ENCODE measurements at regions not wholly inside any gene's neighbourhood (a gene's known extent, or its start where the extent isn't known, plus 50 kb on each side); places are given as distances from the start of the nearest gene placed in this dataset.

DNA sequence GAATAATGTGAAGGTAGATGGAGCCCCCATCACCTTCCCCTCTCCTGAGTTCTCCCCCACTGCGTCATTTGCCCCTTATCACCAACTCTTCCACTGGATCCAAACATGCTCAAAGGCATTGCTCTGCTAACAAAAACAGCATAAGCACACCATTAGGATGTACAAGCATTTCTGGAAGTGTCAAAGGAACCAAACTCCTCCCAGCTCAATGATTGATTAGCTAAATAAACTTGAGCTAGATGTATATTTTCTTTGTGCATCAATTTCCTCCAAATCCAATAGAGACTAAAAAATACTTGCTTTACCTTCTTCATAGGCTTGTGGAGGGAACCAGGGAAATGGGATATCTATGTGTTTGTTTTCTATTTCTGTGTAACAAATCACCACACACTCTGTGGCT lies 248.4 kb upstream of the JARID2 start:
- Mint-ChIP-seq H3K9me3 (no peaks in the 10 kb centered on the region), H3K36me3 (peaks cover 4% of the 10 kb centered on the region; the same call in 1 of the 2 replicates), H3K27me3 (ENCODE audit: low read depth) (no peaks in the 10 kb centered on the region), H3K27ac (no peak overlapping the region), H3K4me1 (peaks cover 7% of the 10 kb centered on the region), H3K4me3 (no peak overlapping the region)
- DNase-seq (ENCODE audit: low spot score), result no peak
- ATAC-seq, result no peak
- ChIA-PET POLR2A (interaction anchor here (0.6 kb wide), 1 partner anchor 181 kb away, joined by 4 read pairs; no protein-coding TSS in a partner anchor), CTCF (no interaction called here)
- TF ChIP-seq EMX1 (CRISPR knock-in tag; IDR thresholded peaks at IDR 0.05) (no peak), OVOL2 (CRISPR knock-in tag; IDR thresholded peaks at IDR 0.05; ENCODE audit: borderline replicate concordance) (no peak), NR1H2 (CRISPR knock-in tag; IDR thresholded peaks at IDR 0.05) (no peak), ZNF423 (CRISPR knock-in tag; IDR thresholded peaks at IDR 0.05) (no peak), SOX15 (CRISPR knock-in tag; IDR thresholded peaks at IDR 0.05) (no peak), ZNF138 (CRISPR knock-in tag; conservative IDR thresholded peaks at IDR 0.05) (no peak), ZNF317 (CRISPR knock-in tag; IDR thresholded peaks at IDR 0.05; ENCODE audit: borderline replicate concordance, low read depth) (no peak), ZNF263 (CRISPR knock-in tag; IDR thresholded peaks at IDR 0.05; ENCODE audit: low read depth) (no peak), TCF7 (CRISPR knock-in tag; IDR thresholded peaks at IDR 0.05; ENCODE audit: low read depth) (no peak), ESRRA (CRISPR knock-in tag; IDR thresholded peaks at IDR 0.05; ENCODE audit: borderline replicate concordance) (no peak), GTF2I (CRISPR knock-in tag; conservative IDR thresholded peaks at IDR 0.05) (no peak), GABPB1 (CRISPR knock-in tag; IDR thresholded peaks at IDR 0.05) (no peak), SMAD3 (CRISPR knock-in tag; IDR thresholded peaks at IDR 0.05; ENCODE audit: borderline replicate concordance) (no peak)
- TF ChIP-seq, protein P1, sequence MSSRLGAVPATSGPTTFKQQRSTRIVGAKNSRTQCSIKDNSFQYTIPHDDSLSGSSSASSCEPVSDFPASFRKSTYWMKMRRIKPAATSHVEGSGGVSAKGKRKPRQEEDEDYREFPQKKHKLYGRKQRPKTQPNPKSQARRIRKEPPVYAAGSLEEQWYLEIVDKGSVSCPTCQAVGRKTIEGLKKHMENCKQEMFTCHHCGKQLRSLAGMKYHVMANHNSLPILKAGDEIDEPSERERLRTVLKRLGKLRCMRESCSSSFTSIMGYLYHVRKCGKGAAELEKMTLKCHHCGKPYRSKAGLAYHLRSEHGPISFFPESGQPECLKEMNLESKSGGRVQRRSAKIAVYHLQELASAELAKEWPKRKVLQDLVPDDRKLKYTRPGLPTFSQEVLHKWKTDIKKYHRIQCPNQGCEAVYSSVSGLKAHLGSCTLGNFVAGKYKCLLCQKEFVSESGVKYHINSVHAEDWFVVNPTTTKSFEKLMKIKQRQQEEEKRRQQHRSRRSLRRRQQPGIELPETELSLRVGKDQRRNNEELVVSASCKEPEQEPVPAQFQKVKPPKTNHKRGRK (CRISPR knock-in tag; IDR thresholded peaks at IDR 0.05; ENCODE audit: borderline replicate concordance), result no peak
- TF ChIP-seq, protein P2, sequence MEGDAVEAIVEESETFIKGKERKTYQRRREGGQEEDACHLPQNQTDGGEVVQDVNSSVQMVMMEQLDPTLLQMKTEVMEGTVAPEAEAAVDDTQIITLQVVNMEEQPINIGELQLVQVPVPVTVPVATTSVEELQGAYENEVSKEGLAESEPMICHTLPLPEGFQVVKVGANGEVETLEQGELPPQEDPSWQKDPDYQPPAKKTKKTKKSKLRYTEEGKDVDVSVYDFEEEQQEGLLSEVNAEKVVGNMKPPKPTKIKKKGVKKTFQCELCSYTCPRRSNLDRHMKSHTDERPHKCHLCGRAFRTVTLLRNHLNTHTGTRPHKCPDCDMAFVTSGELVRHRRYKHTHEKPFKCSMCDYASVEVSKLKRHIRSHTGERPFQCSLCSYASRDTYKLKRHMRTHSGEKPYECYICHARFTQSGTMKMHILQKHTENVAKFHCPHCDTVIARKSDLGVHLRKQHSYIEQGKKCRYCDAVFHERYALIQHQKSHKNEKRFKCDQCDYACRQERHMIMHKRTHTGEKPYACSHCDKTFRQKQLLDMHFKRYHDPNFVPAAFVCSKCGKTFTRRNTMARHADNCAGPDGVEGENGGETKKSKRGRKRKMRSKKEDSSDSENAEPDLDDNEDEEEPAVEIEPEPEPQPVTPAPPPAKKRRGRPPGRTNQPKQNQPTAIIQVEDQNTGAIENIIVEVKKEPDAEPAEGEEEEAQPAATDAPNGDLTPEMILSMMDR (IDR thresholded peaks at IDR 0.05), result no peak
- TF ChIP-seq, protein P3, sequence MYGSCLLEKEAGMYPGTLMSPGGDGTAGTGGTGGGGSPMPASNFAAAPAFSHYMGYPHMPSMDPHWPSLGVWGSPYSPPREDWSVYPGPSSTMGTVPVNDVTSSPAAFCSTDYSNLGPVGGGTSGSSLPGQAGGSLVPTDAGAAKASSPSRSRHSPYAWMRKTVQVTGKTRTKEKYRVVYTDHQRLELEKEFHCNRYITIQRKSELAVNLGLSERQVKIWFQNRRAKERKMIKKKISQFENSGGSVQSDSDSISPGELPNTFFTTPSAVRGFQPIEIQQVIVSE (CRISPR knock-in tag; IDR thresholded peaks at IDR 0.05; ENCODE audit: borderline replicate concordance), result no peak
- TF ChIP-seq, protein P4, sequence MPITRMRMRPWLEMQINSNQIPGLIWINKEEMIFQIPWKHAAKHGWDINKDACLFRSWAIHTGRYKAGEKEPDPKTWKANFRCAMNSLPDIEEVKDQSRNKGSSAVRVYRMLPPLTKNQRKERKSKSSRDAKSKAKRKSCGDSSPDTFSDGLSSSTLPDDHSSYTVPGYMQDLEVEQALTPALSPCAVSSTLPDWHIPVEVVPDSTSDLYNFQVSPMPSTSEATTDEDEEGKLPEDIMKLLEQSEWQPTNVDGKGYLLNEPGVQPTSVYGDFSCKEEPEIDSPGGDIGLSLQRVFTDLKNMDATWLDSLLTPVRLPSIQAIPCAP (CRISPR knock-in tag; IDR thresholded peaks at IDR 0.05), result no peak
- TF ChIP-seq, protein P5, sequence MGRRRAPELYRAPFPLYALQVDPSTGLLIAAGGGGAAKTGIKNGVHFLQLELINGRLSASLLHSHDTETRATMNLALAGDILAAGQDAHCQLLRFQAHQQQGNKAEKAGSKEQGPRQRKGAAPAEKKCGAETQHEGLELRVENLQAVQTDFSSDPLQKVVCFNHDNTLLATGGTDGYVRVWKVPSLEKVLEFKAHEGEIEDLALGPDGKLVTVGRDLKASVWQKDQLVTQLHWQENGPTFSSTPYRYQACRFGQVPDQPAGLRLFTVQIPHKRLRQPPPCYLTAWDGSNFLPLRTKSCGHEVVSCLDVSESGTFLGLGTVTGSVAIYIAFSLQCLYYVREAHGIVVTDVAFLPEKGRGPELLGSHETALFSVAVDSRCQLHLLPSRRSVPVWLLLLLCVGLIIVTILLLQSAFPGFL (CRISPR knock-in tag; IDR thresholded peaks at IDR 0.05; ENCODE audit: borderline replicate concordance), result no peak
- TF ChIP-seq, protein P6, sequence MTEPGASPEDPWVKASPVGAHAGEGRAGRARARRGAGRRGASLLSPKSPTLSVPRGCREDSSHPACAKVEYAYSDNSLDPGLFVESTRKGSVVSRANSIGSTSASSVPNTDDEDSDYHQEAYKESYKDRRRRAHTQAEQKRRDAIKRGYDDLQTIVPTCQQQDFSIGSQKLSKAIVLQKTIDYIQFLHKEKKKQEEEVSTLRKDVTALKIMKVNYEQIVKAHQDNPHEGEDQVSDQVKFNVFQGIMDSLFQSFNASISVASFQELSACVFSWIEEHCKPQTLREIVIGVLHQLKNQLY (CRISPR knock-in tag; IDR thresholded peaks at IDR 0.05), result no peak

DNA sequence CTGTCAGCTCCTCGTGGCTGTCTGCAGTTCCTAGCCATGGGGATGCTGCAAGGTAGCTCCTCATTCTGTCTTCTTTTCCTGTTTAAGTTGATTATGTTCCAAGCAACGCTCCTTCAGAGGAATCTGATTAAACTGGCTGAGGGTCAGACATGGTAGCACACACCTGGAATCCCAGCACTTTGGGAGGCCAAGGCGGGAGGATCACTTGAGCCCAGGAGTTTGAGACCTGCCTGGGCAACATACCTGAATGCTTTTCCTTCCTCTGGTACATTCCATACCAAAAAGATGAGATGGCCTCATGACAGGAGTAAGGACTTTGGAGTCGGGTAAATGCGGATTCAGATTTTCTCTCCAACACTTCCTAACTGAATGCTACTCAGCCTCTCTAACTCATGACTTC lies 246.8 kb upstream of the JARID2 start:
- no peaks in the 10 kb centered on the region for H3K27me3 Mint-ChIP-seq (ENCODE audit: low read depth)
- CTCF ChIA-PET, result no interaction called here
- peaks cover 7% of the 10 kb centered on the region for H3K4me1 Mint-ChIP-seq
- ATAC-seq (no peak), DNase-seq (ENCODE audit: low spot score) (no peak)
- no peaks in the 10 kb centered on the region for H3K9me3 Mint-ChIP-seq
- TF ChIP-seq FOXK1 (CRISPR knock-in tag; IDR thresholded peaks at IDR 0.05), result no peak
- no peak for TF ChIP-seq SMAD4 (CRISPR knock-in tag; IDR thresholded peaks at IDR 0.05)
- no peak for TF ChIP-seq TEAD1 (CRISPR knock-in tag; IDR thresholded peaks at IDR 0.05)
- no peak for TF ChIP-seq NFYB (CRISPR knock-in tag; conservative IDR thresholded peaks at IDR 0.05; ENCODE audit: low read depth)
- TF ChIP-seq GTF2I (CRISPR knock-in tag; conservative IDR thresholded peaks at IDR 0.05), result no peak
- TF ChIP-seq ZNF416 (CRISPR knock-in tag; IDR thresholded peaks at IDR 0.05), result no peak
- no peak for TF ChIP-seq ZNF121 (CRISPR knock-in tag; IDR thresholded peaks at IDR 0.05)
- H3K4me3 Mint-ChIP-seq, result no peak overlapping the region
- POLR2A ChIA-PET, result no interaction called here
- peaks cover 10% of the 10 kb centered on the region; the same call in 1 of the 2 replicates for H3K36me3 Mint-ChIP-seq
- peak overlapping the region; percentile 77; the same call in 1 of the 2 replicates for H3K27ac Mint-ChIP-seq
